ENCODE measurements at regions not wholly inside any gene's neighbourhood (a gene's known extent, or its start where the extent isn't known, plus 50 kb on each side); places are given as distances from the start of the nearest gene placed in this dataset.
"Not testable (repeated sequence)": the region's sequence is repeated elsewhere in the genome, so short reads cannot be mapped to it uniquely, and the experiment has no call there.

DNA sequence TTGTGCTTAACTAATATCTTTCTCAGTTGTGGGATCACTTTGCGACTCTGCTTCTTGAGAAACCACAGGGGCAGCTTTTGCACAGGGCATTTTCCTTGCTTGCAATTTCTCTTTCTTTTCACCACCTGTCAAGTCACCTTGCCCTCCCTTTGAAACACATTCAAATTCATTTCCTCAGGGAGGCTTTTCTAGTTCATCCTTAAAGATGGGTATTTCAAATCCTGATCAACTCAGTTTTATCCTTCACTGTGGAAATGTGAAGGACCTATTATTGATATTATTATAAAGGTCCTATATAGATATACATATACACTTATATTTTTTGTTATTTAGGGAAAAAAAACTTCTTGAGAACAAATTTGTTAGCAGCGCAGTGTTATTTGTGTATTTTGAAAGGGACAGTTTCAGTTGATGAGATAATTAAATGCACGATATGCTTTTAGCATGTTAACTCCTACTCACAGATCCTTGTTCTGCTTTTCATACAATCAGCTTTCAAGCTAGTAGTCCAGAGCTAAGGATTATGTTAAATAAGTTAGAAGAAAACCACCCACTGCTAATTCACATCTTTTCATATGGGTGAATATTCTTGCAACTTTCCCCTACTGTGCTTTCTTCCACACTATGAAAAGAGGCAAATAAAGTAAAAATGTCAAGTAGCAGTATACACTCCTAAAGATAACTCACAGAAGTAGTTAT is 501.4 kb upstream of the RGS6 start:
- no peak for DNase-seq (ENCODE audit: low read depth in 2 of 2)

DNA sequence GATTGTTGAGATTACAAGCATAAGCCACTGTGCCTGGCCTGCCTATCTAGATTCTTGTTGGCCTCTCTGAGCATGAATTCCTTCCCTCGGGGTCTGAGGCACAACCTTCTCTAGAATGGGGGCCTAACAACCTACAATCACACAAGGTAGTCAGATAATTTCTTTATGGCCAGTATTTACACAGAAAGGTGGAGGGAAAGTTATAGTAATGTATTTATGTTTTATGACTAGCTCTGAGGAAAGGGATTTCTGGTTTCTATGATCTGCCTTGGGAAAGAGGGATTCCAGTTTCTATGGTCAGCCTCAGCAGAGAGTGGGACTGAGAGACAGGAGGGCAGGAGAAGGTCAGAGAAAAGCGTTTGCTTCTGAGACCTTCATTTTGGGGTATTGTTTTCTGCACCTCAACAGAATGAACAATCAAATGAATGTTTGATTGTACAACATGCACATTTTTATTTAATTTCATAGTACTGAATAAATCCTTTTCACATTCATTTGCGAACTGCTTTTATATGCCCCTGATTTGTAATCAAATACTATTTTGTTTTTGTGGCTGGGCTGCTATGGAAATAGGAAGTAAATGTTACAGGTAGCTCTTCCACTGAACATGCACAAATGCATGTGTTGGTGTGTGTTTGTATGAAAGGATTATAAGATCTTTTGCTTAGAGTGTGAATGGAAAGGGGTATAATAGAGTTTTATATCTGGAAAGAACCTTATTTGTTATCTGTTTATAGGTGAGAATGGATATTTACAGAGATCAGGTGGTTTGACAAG is 499.7 kb upstream of the RGS6 start:
- DNase-seq (ENCODE audit: low read depth in 2 of 2), result no peak

DNA sequence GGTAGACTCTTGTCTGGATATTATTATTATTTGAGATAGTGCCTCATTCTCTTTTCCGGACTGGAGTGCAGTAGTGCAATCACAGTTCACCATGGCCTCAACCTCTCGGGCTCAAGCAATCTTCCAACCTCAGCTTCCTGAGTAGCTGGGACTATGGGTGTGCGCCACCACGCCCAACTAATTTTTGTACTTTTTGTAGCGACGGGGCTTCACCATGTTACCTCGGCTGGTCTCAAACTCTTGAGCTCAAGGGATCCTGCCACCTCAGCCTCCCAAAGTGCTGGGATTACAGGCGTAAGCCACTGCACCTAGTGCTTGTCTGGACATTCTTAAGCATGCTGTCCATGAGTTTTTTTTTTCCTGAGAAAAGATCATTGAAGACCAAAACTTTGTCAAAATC is 498.9 kb upstream of the RGS6 start:
- no peak for DNase-seq (ENCODE audit: low read depth in 2 of 2)

DNA sequence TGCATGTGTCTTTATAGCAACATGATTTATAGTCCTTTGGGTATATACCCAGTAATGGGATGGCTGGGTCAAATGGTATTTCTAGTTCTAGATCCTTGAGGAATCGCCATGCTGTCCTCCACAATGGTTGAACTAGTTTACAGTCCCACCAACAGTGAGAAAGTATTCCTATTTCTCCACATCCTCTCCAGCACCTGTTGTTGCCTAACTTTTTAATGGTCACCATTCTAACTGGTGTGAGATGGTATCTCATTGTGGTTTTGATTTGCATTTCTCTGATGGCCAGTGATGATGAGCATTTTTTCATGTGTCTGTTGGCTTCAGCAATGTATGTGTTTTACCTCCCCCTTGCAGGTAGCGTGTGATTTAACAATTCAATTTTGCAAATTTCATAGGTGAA is 496.6 kb upstream of the RGS6 start:
- not testable (repeated sequence) for DNase-seq (ENCODE audit: low read depth in 2 of 2)

DNA sequence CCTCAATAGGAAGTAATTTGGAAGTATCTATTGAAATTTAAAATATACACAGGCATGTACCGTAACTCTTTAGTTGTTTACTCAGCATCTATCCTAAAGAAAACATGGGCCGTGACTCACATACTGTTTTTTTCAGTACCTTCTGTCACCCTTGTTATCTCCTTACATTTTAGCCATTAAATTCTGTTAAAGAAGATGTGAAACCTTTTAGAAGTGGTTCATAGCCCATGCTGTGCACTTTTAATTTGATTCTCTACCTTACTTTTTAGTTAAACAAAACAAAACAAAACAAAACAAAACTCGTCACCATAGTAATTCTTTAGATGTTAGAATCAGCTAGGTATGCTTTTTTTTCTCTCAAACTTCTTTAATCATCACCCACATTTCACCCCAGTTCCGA is 494.4 kb upstream of the RGS6 start:
- no peak for DNase-seq (ENCODE audit: low read depth in 2 of 2)

DNA sequence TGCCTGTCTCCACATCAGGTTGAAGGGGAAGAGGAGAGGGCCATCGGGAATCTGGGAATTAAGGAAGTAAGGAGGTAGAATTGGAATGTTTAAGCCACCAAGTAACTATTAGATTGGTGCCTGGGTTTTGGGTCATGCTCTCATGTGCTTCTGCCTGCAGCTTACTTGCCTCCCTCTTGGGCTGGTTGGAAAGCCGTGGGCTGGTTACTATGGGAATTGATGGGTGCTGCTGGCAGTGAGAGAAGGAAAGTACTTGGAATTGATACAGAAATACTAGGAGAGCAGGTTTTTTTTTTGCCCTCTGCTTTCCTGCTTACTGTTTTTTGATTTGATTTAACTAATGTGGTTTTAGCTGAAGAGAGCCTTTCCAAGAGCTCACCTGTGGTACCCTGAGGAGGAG is 493.5 kb upstream of the RGS6 start:
- DNase-seq (ENCODE audit: low read depth in 2 of 2), result no peak

DNA sequence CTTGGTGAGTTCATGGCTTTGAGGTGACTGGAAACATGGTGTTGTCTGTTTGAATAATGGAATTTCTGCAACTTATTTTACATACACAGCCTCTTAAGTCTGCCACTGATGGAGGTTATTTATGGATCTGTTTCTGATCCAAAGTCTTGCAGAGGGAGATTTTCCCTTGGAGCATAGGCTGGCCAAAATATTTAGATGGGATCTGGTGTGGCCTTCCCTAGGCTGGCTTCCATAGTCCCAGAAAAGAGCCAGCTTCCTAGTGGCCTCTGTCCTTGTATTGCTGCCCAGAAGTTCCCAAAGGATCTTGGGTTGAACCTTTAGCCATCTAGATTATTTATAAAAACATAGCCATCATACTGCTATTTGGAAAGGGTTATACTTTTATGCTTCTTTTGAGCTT is 491.1 kb upstream of the RGS6 start:
- DNase-seq (ENCODE audit: low read depth in 2 of 2), result no peak

DNA sequence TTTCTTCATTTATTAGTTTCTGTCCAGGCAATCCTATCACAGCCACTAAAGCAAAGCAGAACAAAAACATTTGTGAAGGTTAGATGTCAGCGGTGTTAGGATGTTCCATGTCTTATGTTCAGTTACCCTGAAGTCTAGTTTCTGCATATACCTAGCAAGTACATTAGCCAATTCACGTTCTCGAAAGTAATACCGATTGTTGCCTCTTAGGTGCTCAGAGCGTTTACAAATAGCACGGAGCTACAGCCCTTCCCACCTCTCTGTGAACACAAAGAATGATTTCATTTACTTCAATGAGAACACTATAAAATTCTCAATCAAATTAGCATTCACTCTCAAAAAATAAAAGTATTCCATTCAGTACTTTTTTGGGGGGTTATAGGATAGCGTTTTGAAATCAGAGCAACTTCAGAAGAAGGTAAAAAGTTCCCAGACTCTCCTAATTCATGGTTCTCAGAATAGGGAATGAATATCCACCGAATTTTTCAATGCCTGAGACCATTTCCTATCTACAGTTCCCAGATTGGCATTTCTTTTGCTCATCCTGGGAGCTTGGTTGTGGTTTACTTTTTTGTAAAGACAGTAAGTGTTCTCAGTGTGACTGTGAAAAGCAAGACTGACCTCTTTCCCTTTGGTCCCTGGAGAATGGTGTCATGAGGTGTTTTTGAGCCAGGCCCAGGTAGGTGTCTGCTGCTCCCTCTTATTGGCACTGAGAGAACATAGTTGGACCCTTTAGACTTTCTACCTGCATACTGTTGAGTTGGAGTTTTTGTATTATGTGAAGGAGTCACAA is 488.0 kb upstream of the RGS6 start:
- DNase-seq (ENCODE audit: low read depth in 2 of 2), result no peak

DNA sequence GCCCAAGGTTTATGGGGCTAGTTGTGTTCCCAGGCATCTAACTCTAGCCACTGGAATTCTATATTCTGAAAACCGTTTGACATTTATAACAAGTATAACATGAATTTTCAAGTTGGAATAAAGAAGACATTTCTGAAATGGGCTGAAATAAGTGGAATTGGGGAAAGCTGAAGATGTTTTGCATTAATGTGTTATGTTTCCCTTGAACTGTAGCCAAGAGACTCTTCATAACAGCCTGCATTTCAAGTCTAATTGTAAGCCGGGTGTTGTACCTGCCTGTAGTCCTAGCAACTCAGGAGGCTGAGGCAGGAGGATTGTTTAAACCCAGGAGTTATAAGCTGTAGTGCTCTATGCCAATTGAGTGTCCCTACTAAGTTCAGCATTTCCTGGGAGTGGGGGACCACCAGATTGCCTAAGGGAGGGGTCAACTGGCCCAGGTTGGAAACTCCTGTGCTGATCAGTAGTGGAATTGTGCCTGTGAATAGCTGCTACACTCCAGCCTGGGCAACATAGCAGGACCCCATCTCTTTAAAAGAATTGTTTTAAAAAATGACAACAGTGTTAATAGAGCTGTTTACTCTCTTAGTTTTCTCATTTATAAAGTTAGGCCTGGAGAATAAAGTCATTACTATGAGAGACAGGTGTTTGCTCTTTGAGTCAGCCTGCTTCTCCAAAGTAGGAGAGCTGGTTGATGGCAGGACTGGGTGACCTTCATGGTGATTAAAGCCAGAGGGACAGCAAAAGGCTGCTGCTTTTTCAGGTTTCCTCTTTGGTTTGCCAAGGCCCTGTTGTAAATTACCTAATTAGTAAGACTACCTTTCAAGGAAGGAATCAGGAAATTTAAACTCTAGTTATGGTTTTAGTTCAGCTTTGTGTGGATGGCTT is 483.6 kb upstream of the RGS6 start:
- no peak for DNase-seq (ENCODE audit: low read depth in 2 of 2)

DNA sequence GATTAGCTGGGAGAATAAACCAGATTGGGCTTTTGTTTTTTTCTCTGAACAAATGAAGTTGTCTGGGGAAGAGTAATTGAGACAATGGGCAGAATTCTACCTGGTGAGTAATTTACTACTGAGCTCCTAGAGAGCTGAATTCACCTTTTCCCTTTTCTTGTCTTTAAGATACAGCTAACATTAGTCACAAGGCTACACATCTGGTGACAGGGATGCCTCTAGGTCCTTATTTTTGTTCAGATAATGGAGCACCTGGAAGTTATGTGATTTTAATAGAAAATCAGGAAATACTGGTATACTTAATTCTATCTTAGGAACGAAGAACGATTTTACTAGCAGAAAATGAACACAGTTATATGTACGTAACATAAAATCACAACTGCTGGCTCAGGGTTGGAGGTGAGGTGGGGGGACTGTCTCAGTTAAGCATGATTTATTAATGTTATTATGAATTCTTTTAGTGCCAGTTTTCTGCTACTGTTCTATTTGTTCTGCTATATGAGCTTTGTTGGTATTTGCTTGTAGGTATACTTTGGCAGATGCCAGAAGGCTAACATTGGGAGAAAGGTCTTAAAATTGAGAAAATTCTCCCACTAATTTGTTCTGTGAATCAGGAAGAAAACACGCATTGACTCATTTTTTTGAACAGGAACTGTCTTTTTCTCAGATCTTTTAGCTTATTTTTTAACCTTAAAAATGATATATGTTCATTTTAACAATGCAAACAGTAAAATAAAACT is 482.7 kb upstream of the RGS6 start:
- no peak for DNase-seq (ENCODE audit: low read depth in 2 of 2)

DNA sequence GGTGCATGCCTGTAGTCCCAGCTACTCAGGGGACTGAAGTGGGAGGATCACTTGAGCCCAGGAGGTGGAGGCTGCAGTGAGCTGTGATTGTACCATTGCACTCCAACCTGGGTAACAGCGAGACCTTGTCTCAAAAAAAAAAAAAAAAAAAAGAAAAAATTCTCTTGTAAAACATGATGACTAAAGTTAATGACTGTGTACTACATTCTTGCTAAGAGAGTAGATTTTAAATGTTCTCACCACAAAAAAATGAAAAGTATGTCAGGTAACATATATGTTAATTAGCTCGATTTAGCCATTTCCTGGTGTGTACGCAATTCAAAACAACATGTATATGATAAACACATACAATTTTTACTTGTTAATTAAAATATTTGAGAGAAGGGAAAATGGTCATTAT is 480.7 kb upstream of the RGS6 start:
- no peak for DNase-seq (ENCODE audit: low read depth in 2 of 2)

DNA sequence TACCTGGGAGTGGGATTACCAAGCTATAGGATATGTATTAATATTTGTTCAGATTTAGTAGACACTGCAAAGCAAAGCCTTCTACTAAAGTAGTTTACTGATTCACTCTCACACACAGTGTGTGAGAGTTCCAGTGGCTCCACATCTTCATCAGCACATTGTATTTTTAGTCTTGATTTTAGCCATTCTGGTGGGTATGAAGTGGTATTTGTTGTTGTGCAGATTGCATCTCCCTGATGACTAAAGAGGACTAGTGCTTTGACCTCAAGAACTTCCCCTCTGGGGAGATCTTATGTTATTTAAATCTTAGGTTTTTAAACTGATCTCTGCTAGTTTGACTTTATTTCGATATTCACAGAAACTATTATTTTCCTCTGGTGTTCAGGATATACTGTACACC is 479.7 kb upstream of the RGS6 start:
- no peak for DNase-seq (ENCODE audit: low read depth in 2 of 2)

DNA sequence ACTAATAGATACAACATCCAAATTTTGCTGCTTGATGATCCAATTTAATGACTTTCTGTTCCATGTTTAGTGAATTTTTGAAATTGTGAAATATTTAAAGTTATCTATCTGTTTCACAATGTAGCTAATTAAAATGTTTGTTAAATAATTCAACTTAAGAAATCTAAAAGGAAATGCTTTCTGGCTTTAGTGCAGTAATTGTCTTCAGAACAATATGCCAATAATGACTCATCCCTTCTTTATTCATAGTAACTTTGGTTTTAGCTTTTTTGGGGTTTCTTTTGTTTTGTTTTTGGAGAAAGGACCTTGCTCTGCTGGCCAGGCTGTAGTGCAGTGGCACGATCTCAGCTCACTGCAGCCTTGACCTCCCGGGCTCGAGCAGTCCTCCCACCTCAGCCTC is 479.2 kb upstream of the RGS6 start:
- no peak for DNase-seq (ENCODE audit: low read depth in 2 of 2)

DNA sequence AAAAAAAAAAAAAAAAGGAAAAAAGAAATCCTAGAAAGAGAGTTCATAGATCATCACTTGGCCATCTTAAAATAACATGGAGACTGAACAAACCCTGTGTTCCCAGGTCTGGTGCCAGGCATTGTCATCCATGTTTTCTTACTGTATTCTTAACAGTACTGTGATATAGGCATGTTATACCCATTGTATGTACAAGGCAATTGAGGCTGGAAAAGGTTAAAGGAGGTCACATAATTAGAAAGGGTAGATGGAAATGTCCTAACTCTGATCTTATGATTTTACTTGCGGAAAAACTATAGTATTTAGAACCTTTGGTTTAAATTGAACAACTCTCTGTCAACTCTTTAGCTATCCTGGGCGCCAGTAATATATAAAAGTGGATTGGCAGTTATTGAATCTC is 478.2 kb upstream of the RGS6 start:
- DNase-seq (ENCODE audit: low read depth in 2 of 2), result no peak

DNA sequence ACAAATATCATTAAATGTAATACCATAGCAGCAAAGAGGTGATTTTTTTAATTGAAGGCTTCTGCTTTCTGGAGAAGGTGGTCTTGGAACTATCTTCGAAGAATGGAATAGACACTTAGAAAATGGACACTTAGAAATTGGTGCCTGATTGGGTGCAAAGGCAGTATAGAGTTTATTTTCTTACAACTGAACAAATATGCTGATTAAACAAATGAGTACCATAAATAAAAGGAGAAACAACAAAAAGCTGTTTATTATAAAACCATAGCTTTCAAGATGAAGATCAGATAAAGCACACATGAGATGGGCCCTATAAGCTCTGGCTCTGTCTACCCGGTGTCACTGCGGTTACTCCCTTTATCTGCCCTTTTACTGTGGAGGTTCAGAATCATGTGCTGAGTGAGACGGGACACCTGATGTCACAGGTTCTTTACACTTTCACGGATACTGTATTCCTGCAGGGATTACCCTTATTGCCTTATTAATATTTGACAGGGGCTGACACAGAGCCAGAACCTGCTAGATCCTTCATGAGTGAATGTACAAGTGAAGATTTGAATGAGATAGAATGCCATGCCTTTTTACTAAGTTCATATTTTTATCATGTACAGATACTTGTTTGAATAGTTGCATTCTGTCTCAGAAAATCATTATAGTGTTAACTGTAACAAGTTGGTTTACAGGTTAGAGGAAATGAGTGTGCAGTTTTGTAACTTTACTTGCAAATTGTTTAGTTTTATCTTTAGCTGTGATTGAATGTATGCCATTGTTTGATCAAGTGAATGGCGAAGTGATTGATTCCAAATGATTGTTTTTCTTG is 477.5 kb upstream of the RGS6 start:
- no peak for DNase-seq (ENCODE audit: low read depth in 2 of 2)

DNA sequence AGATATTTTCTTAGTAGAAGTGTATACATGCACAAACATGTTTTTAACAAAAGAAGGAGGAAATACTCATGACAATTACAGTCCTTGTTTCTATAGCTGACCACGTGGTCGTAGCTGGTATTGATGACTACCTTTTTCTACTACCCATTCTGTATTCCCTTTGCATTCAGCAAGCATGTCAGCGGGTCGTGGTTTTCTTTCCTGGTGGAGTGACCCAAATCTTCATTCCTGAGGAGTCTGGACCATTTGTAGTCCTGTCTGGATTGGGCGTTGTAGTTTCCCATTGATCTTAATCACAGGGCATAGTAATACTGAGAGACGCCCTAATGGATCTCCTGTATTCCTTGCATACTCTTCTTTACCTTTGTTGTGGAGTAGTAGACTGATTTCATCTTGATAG is 472.1 kb upstream of the RGS6 start:
- no peak for DNase-seq (ENCODE audit: low read depth in 2 of 2)

DNA sequence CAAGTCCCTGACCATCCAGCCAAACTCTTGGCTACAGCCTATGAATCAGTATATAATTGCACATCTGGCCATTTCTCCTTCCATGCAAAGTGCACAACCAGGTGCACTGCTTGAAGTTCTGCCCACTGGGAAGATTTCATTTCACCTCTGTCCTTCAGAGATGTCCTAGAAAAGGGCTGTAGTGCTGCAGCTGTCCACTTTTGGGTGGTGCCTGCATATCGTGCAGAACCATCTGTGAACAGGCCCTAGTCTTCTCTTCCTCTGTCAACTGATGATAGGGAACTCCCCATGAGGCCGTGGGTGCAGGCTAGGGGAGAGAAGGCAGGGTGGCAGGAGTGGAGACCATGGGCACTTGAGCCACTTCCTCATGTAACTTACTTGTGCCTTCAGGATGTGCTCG is 470.6 kb upstream of the RGS6 start:
- not testable (repeated sequence) for DNase-seq (ENCODE audit: low read depth in 2 of 2)

DNA sequence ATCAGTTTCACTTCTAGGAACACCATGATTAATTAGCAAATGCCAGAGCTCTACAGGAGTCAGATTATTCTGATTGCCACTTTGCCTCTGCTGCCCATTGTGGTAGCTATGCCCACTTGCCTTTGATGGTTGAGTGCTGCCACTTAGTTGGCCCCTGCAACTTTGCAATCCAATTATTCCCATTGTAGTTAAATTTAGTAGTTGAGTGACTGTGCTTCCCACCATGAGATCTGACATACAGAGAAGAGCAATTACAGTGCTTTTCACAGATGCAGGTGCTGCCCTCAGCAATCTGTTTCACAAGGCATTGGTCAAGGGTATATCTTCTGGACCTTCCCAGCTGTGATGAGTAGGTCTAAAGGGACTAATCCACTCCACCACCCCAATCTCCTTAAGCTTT is 468.4 kb upstream of the RGS6 start:
- no peak for DNase-seq (ENCODE audit: low read depth in 2 of 2)

DNA sequence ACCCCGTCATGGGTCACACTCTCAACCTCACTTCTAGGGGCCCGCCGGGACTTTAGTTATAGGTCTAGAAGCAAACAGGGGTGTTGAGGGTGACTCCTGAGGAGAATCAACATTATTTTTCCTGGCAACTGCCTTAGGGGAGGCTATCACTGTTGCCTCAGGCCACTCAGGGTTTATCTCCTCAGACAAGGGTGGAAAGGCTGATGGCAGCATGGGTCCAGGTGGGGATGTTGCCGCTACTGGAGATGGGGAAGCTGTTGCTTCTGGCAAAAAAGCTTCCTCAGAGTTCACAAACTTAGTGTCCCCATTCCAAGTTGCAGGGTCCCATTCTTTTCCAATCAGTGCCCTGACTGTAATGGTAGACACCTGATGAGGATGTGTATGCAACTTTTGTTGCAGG is 467.4 kb upstream of the RGS6 start:
- DNase-seq (ENCODE audit: low read depth in 2 of 2), result no peak

DNA sequence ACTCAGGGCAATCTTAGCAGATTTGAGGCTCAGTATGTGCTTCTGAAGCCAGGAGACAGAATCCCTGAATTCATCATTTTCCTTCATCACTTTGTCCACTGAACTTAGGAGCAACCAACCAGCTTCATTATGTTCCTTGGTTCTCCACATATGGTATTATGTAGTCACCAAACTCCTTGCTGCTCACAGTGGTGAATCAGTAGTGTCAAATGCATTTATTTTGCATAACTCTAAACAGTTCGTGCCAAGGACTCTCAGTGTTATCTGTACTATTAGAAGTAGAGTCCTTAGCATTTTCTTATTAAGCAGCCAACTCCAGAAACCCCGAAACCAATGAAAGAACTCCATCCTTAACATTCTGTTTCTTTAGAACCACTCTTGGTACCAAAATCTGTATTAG is 466.9 kb upstream of the RGS6 start:
- DNase-seq (ENCODE audit: low read depth in 2 of 2), result no peak

Measured in fibroblast of skin of left quadriceps (primary cell).